ENCODE measurements at regions not wholly inside any gene's neighbourhood (a gene's known extent, or its start where the extent isn't known, plus 50 kb on each side); places are given as distances from the start of the nearest gene placed in this dataset.
"Not testable (repeated sequence)": the region's sequence is repeated elsewhere in the genome, so short reads cannot be mapped to it uniquely, and the experiment has no call there.

DNA sequence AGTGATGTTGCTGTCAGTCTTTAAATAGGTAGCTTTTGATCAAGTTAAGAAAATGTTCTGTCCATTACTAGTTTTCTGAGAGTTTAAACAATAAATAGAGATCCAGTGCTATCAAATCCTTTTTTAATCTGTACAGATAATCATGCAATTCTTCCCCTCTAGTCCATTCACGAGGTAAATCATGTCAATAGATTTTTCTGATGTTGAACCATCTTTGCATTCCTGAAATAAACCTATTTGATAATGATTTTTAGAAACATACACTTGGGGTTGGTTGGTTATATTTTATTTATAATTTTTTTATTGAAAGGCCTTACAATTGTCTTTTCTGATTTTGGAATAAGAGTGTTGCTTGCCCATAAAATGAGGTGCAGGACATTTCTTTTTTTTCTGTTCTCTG, 95.0 kb downstream of the FAM53A start:
- no peaks in the 10 kb centered on the region for H3K36me3 Mint-ChIP-seq (ENCODE audit: low read depth)
- no peak overlapping the region for H3K27ac Mint-ChIP-seq
- H3K4me1 Mint-ChIP-seq (ENCODE audit: low read depth), result no peaks in the 10 kb centered on the region

DNA sequence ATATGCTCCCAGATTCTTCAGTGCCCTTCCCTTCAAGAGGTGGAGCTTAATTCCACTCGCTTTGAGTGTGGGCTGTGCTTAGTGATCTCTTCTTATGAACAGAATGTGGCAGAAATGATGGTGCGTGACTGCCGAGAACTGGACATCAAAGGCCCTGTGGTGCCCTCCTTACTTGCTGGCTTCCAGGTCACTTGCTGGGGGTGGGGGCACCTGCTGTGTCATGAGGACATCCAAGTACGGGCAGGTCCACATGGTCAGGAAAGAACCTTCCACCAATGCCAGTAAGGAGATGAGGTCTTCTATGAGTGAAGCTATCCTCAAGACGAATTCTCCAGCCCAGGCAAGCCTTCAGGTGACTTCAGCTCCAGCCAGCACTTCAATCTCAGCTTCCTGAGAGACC, 95.8 kb downstream of the FAM53A start:
- no peak overlapping the region for H3K4me3 Mint-ChIP-seq
- peaks cover 19% of the 10 kb centered on the region for H3K27me3 Mint-ChIP-seq (ENCODE audit: low read depth)
- H3K4me1 Mint-ChIP-seq (ENCODE audit: low read depth), result no peaks in the 10 kb centered on the region
- H3K9me3 Mint-ChIP-seq, result peaks cover 20% of the 10 kb centered on the region
- H3K36me3 Mint-ChIP-seq (ENCODE audit: low read depth), result no peaks in the 10 kb centered on the region
- H3K27ac Mint-ChIP-seq, result no peak overlapping the region

More for the DNA sequence above, 95.0 kb downstream of the FAM53A start:
- no peak overlapping the region for H3K4me3 Mint-ChIP-seq
- peaks cover 20% of the 10 kb centered on the region for H3K9me3 Mint-ChIP-seq
- peaks cover 19% of the 10 kb centered on the region for H3K27me3 Mint-ChIP-seq (ENCODE audit: low read depth)

DNA sequence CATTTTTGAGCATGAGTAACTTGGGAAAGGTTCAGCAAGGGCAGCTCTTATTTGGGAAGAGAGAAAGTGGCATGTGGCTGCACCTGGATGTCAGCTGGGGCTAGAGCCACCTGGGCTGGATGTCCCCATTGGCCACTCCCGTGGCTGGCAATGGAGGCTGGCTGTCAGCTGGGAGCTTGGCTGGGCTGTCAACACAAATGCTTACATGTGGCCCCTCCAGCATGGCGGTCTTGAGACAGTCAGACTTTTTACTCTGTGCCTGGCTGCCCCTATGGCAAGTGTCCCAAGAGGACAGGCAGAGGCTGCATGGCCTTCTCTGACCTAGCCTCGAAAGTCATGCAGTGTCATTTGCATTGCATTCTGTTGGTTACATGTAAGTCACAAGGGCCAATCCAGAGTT, 99.6 kb downstream of the FAM53A start:
- Mint-ChIP-seq H3K4me1 (ENCODE audit: low read depth) (peaks cover 3% of the 10 kb centered on the region), H3K36me3 (ENCODE audit: low read depth) (no peaks in the 10 kb centered on the region), H3K27me3 (ENCODE audit: low read depth) (peaks cover 11% of the 10 kb centered on the region), H3K4me3 (no peak overlapping the region), H3K9me3 (peaks cover 9% of the 10 kb centered on the region), H3K27ac (no peak overlapping the region)

DNA sequence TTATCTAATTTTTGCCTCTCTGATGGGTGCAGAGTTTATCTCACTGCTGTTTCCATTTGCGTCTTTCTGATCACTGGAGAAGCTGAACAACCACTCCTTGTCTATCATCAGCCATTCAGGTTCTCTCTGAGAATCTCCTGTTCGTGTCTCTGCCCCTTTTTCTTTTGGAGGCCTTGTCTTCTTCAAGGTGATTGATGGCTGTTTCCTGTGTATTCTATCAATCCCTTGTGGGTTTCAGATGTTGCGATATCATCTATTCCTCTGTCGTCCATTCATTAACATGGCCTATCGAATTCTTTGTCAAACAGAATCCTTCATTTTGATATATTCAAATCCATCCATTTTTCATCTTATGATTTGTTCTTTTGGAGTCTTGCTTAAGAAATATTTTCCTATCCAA, 100.3 kb downstream of the FAM53A start:
- Mint-ChIP-seq H3K9me3 (peaks cover 7% of the 10 kb centered on the region), H3K27me3 (ENCODE audit: low read depth) (peaks cover 8% of the 10 kb centered on the region), H3K36me3 (ENCODE audit: low read depth) (no peaks in the 10 kb centered on the region), H3K27ac (no peak overlapping the region), H3K4me1 (ENCODE audit: low read depth) (peaks cover 3% of the 10 kb centered on the region), H3K4me3 (no peak overlapping the region)

DNA sequence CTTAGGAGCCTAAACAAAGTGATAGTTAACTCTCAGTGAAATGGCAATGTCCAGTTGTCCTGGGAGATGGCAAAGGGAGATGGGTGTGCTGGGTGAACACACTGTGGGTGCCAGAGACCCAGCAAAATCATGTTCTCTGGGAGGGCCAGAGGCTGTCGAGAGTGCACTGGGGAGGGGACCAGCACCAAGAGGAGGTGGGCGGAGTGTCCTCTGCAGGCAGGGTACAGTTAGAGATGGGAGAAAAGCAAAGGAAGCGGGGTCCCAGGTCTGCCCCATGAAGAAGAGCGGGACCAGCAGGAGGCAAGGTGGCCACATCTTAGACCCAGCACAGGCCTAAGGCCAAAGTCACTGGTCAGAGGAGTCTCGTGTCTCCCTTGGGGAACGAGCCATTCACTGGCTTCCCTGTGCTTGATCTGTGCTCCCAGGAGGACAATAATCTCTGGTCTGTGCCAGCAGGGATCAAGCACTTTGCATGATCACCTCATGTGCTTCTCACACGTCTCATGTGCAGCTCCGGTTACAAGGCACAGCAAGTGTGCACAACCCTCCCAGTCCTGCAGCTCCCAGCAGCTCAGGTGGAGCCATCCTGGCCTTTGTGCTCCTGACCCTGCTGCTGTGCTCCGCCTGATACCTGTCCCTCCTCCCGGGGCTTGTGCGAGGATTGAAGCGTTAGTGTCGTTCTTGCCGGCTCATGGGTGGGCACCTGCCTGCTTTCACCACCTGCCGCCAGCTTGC, 100.9 kb downstream of the FAM53A start:
- peaks cover 3% of the 10 kb centered on the region for H3K4me1 Mint-ChIP-seq (ENCODE audit: low read depth)
- H3K27ac Mint-ChIP-seq, result no peak overlapping the region
- peaks cover 4% of the 10 kb centered on the region for H3K9me3 Mint-ChIP-seq
- no peak overlapping the region for H3K4me3 Mint-ChIP-seq
- H3K36me3 Mint-ChIP-seq (ENCODE audit: low read depth), result no peaks in the 10 kb centered on the region
- peaks cover 2% of the 10 kb centered on the region for H3K27me3 Mint-ChIP-seq (ENCODE audit: low read depth)

DNA sequence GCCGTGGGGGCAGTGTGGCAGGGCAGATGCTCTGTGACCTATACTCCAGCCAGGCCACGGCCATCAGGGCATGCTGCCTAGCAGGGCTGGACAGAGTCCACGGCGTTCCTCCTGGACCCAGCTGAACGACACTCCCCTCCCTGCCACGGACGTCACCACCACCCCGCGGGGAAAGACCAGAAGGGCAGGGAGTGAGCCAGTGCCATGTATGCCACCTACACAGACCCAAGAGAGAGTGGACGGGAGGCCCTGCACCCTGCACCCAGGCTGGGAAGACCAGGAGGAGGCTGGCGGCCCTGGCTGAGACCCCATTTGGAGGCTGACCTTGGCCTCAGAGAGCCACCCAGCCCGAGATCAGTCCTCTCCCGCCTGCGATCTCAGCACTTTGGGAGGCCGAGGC, 101.9 kb downstream of the FAM53A start:
- Mint-ChIP-seq H3K36me3 (ENCODE audit: low read depth) (no peaks in the 10 kb centered on the region), H3K27ac (no peak overlapping the region), H3K4me3 (no peak overlapping the region), H3K27me3 (ENCODE audit: low read depth) (no peaks in the 10 kb centered on the region), H3K9me3 (peaks cover 4% of the 10 kb centered on the region), H3K4me1 (ENCODE audit: low read depth) (peaks cover 3% of the 10 kb centered on the region)

DNA sequence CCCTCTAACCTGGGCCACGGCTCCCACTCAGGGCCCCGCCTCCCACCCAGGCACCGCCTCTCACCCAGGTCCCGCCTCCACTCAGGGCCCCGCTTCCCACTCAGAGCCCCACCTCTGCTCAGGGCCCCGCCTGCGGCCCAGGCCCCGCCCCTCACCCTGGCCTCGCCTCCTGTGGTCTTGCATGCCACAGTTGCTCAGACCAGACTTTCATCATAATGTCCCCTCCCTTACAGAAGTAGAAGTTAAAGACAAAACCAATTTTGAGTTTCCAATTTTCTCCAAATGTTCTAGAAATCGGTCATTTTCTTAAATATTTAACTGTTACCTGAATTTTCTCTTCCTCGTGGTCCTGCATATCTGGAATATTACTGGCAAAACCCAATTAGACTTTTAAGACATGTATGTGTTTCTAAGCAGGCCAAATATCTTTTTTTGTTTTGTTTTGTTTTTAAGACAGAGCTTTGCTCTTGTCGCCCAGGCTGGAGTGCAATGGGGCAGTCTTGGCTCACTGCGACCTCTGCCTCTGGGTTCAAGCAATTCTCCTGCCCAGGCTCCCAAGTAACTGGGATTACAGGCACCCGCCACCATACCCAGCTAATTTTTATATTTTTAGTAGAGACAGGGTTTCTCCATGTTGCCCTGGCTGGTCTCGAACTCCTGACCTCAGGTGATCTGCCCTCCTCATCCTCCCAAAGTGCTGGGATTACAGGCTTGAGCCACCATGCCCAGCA, 102.8 kb downstream of the FAM53A start:
- H3K9me3 Mint-ChIP-seq, result not testable (repeated sequence)

DNA sequence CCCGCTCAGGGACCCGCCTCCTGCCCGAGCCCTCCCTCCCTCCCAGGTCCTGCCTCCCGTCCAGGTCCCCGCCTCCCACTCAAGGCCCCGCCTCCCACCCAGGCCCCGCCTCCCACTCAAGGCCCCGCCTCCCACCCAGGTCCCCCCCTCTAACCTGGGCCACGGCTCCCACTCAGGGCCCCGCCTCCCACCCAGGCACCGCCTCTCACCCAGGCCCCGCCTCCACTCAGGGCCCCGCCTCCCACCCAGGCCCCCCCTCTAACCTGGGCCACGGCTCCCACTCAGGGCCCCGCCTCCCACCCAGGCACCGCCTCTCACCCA, 103.5 kb downstream of the FAM53A start:
- not testable (repeated sequence) for H3K4me3 Mint-ChIP-seq; H3K27ac Mint-ChIP-seq; H3K4me1 Mint-ChIP-seq (ENCODE audit: low read depth); H3K36me3 Mint-ChIP-seq (ENCODE audit: low read depth); H3K27me3 Mint-ChIP-seq (ENCODE audit: low read depth); H3K9me3 Mint-ChIP-seq

More for the DNA sequence above, 102.8 kb downstream of the FAM53A start:
- H3K4me1 Mint-ChIP-seq (ENCODE audit: low read depth); H3K27ac Mint-ChIP-seq; H3K36me3 Mint-ChIP-seq (ENCODE audit: low read depth); H3K27me3 Mint-ChIP-seq (ENCODE audit: low read depth): not testable (repeated sequence)
- peak overlapping the region; percentile 59 for H3K4me3 Mint-ChIP-seq

DNA sequence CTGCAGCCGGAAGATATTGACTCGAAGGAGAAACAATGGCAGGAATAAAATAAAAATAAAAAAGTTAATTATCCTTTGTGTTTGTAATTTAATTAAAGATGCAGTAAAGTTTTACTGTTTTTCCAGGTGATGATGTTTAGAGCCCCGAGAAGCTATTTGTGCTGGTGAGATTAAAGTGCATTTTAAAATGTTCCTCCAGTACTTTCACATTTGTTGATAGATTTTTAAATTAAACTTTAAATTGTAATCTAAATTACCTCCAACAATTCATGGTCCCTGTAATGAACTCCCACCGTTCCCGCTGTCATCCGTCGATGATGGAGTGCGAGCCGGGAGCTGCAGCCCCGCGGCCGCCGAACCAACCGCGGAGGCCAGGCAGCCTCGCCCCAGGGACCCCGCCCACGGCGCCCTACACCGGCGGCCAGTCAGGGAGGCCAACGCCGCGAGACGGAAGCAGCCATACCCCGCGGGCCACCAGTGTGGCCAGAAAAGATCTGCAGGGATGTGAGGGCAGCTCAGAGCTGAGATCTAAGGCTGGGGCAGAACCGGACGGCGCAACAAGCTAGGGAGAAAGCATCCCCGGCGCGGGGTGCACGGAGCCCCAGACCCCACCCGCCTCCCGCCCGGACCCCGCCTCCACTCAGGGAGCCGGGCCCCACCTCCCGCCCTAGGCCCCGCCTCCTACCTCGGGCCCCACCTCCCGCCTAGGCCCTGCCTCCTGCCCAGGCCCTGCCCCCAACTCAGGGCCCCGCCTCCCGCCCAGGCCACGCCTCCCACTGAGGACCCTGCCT, 104.0 kb downstream of the FAM53A start:
- no peaks in the 10 kb centered on the region for H3K27me3 Mint-ChIP-seq (ENCODE audit: low read depth)
- peak overlapping the region; percentile 57 for H3K27ac Mint-ChIP-seq
- H3K36me3 Mint-ChIP-seq (ENCODE audit: low read depth), result no peaks in the 10 kb centered on the region
- H3K9me3 Mint-ChIP-seq, result peaks cover 4% of the 10 kb centered on the region
- H3K4me1 Mint-ChIP-seq (ENCODE audit: low read depth), result peaks cover 3% of the 10 kb centered on the region
- H3K4me3 Mint-ChIP-seq, result peak overlapping the region; percentile 61

DNA sequence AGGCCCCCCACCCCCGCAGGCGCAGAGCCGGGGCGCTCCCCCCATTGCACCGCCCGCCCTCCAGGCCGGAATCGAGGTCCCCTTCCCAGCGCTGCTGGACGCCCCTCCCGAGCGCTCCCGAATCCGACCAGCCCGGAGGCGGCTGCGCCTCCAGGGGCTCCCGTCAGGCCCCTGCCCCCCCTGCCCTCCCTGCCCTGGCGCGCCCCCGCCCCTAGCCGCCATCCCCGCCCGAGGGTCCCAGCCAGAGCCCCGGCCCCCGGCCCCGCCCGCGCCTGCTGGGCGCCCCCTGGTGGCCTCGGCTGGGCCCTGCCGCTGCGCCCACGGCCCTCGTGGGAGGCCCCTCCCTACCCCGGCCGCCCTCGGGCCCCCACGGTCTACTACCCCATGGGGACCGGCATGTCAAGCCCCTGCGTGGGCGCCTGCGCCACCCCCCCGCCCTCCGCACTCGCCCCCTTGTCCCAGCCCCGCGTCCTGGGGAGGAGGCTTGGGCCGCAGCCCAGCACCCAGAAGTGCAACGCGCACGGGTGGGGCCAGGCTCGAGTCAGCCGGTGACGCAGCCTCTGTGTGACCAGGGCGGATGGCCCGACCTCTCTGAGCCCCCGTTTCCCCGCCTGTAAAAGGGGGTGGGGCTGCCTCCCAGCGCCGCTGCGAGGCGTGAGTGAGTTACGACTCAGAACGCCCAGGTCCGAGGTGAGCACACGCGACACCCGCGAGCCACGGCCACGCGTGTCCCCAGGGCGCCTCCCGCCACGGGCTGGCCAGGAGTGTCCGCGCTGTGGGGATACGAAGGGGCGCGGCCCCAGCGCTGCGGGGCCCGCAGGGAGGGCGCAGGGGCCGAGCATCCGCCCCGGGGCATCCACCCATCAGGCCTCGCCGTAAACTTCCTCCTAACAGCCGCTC, 104.9 kb downstream of the FAM53A start:
- H3K4me1 Mint-ChIP-seq (ENCODE audit: low read depth), result peaks cover 3% of the 10 kb centered on the region
- peaks cover 4% of the 10 kb centered on the region for H3K9me3 Mint-ChIP-seq
- peak overlapping the region; percentile 57 for H3K27ac Mint-ChIP-seq
- no peaks in the 10 kb centered on the region for H3K36me3 Mint-ChIP-seq (ENCODE audit: low read depth)
- no peaks in the 10 kb centered on the region for H3K27me3 Mint-ChIP-seq (ENCODE audit: low read depth)
- H3K4me3 Mint-ChIP-seq, result peak overlapping the region; percentile 61

DNA sequence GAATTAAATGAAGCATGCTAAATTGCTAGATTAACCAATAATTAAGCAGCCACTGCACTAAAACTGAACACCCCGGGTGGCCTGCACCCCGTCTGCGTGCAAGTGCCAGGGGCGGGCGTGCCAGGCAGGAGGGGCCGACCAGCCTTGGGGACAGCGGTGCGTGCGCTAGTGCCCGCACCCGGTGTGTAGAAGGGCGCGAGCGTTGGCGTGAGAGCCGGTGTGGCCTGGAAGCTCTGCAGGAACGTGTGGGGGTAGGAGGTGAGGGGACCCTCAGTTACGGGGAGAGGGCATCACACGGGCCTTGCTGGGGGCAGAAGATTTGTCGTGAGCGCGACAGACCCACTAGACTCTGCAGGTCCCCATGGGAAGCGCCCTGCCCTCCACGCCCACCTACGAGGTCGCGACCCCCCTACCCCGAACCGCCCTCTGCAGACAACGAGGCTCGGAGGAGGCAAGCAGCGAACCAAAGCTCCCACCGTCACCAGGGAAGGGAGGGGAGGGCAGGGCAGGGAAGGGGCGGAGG, 105.8 kb downstream of the FAM53A start:
- Mint-ChIP-seq H3K36me3 (ENCODE audit: low read depth) (no peaks in the 10 kb centered on the region), H3K27ac (no peak overlapping the region), H3K4me3 (peak overlapping the region; percentile 28), H3K9me3 (peaks cover 4% of the 10 kb centered on the region), H3K4me1 (ENCODE audit: low read depth) (peaks cover 3% of the 10 kb centered on the region), H3K27me3 (ENCODE audit: low read depth) (no peaks in the 10 kb centered on the region)

DNA sequence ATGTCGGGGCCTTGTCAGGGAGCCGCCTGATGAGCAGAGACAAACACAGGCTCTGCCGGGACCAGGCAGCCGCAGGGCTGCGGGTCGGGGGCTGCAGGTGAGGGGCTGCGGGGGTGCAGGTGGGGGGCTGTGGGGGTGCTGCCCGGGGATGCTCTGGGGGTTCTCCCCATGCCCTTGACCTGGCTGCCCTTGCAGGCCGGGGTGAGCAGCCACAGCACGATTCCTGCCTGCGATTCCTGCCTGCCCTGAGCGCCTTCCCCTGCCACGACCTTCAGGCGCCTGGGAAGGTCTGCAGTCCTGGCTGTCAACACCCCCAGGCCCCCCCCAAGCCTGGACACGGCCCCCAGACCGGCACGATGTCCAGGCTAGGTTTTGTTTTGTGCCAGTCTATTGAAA, 106.3 kb downstream of the FAM53A start:
- Mint-ChIP-seq H3K4me3 (no peak overlapping the region), H3K27me3 (ENCODE audit: low read depth) (no peaks in the 10 kb centered on the region), H3K36me3 (ENCODE audit: low read depth) (no peaks in the 10 kb centered on the region), H3K9me3 (peaks cover 4% of the 10 kb centered on the region), H3K27ac (no peak overlapping the region), H3K4me1 (ENCODE audit: low read depth) (peaks cover 3% of the 10 kb centered on the region)

DNA sequence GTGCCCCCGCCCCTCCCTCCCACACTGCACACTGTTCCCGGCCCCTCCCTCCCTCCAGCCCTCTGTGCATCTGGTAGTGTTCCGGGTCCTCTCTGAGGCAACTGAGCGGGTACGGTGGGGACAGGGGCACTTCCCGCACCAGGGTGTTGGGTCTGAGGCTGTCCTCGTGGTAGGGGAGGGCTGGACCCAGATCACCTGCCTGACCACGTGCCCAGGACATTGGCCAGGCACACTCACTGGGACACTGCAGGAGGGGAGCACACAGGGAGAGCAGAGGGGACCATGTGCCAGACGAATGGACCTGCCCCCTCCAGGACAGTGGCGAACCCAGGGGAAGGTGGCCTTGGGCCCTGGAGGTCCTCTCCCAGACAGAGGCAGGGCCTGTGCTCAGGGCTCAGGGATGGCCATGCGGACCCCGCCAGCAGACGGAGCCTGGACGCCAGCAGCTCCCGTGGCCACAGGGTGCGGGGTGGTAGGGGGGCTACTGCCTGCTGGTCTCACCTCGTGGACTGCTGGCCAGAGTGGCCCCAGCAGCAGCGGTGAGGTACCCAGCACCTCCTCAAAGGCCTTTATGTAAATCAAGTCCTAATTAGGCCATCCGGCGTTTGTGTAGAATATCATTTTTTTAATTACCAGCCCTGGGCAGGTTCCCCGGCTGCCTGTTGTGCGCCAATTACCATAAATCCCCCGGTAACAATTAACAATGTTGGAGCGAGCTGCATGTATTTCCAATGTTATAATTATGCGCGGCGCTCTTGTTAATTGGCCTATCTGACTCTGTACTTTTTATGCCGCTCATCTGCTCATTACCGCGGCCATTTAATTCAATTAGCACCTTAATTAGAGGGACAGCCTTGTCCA, 106.9 kb downstream of the FAM53A start:
- no peaks in the 10 kb centered on the region for H3K36me3 Mint-ChIP-seq (ENCODE audit: low read depth)
- H3K9me3 Mint-ChIP-seq, result peaks cover 4% of the 10 kb centered on the region
- no peak overlapping the region for H3K27ac Mint-ChIP-seq
- peaks cover 3% of the 10 kb centered on the region for H3K4me1 Mint-ChIP-seq (ENCODE audit: low read depth)
- no peaks in the 10 kb centered on the region for H3K27me3 Mint-ChIP-seq (ENCODE audit: low read depth)
- peak overlapping the region; percentile 44 for H3K4me3 Mint-ChIP-seq
